MM.1S (cell line): ENCODE measurements at regions not wholly inside any gene's neighbourhood (a gene's known extent, or its start where the extent isn't known, plus 50 kb on each side); places are given as distances from the start of the nearest gene placed in this dataset.

Source experiments
- DNase-seq: peaks from one replicate; pipeline ENCODE4 v3.0.0-alpha.2; 2015
- H2AFZ ChIP-seq: fragments of 300-600 bp; sonication (generic); 2 replicates; pipeline ENCODE4 v1.6.0; 2016; ENCODE audit warnings: antibody characterized with exemption, low read length
- H3F3A ChIP-seq: fragments of 300-600 bp; sonication (generic); 2 replicates; pipeline ENCODE4 v1.6.1; 2016; ENCODE audit warnings: mild to moderate bottlenecking, antibody characterized with exemption, low read length, moderate library complexity, mixed read lengths; ENCODE audit not compliant: insufficient read depth
- H3K27ac ChIP-seq: fragments of 300-600 bp; sonication (generic); 2 replicates; pipeline ENCODE4 v1.5.1; 2016; ENCODE audit warnings: mild to moderate bottlenecking, low read length
- H3K27me3 ChIP-seq: fragments of 300-600 bp; sonication (generic); replicated peaks from 2 replicates; pipeline ENCODE4 v1.6.0; 2016; ENCODE audit warnings: low read length; ENCODE audit not compliant: insufficient read depth
- H3K36me3 ChIP-seq: fragments of 300-600 bp; sonication (generic); replicated peaks from 2 replicates; pipeline ENCODE4 v1.6.1; 2016; ENCODE audit warnings: mild to moderate bottlenecking, low read length, mixed read lengths; ENCODE audit not compliant: insufficient read depth
- H3K4me1 ChIP-seq: fragments of 300-600 bp; sonication (generic); 2 replicates; pipeline ENCODE4 v1.6.1; 2016; ENCODE audit warnings: low read length, mixed read lengths
- H3K4me2 ChIP-seq: fragments of 300-600 bp; sonication (generic); 2 replicates; pipeline ENCODE4 v1.6.0; 2016; ENCODE audit warnings: low read depth, low read length
- H3K4me3 ChIP-seq: fragments of 300-600 bp; sonication (generic); 2 replicates; pipeline ENCODE4 v1.5.1; 2016; ENCODE audit warnings: low read length, mixed read lengths
- H3K79me2 ChIP-seq: fragments of 300-600 bp; sonication (generic); 2 replicates; pipeline ENCODE4 v1.6.1; 2016; ENCODE audit warnings: mixed run types, low read length, mixed read lengths
- H3K9ac ChIP-seq: fragments of 300-600 bp; sonication (generic); 2 replicates; pipeline ENCODE4 v1.6.1; 2016; ENCODE audit warnings: low read length, mixed read lengths
- H3K9me2 ChIP-seq: fragments of 300-600 bp; sonication (generic); replicated peaks from 2 replicates; pipeline ENCODE4 v1.6.1; 2016; ENCODE audit warnings: mild to moderate bottlenecking, low read length, mixed read lengths; ENCODE audit not compliant: insufficient read depth
- H3K9me3 ChIP-seq: fragments of 300-600 bp; sonication (generic); replicated peaks from 2 replicates; pipeline ENCODE4 v1.6.1; 2016; ENCODE audit warnings: mild to moderate bottlenecking, low read length, mixed read lengths; ENCODE audit not compliant: insufficient read depth
- H4K20me1 ChIP-seq: fragments of 300-600 bp; sonication (generic); 2 replicates; pipeline ENCODE4 v1.6.1; 2016; ENCODE audit warnings: mild to moderate bottlenecking, low read length, moderate library complexity, mixed read lengths; ENCODE audit not compliant: insufficient read depth
- EZH2 ChIP-seq: fragments of 300-600 bp; sonication (generic); optimal IDR thresholded peaks from 2 replicates; pipeline ENCODE3; 2017; ENCODE audit warnings: low read depth, mild to moderate bottlenecking, antibody characterized with exemption, low read length, mixed read lengths
- EZH2phosphoT487 ChIP-seq: fragments of 300-600 bp; sonication (generic); IDR thresholded peaks from 2 replicates; pipeline ENCODE4 v1.6.1; 2018; ENCODE audit warnings: antibody characterized with exemption, low read length
- TF ChIP-seq, protein P1 (sequence below): fragments of 300-600 bp; sonication (generic); IDR thresholded peaks from 2 replicates; pipeline ENCODE4 v1.5.1; 2016; ENCODE audit warnings: antibody characterized with exemption, low read length, mixed read lengths

GRCh38 chr7:35991511-35992232, 161.4 kb upstream of the EEPD1 start:
- Histone ChIP-seq H3K9me3 (no peaks in the 10 kb centered on the region), H3K9me2 (no peaks in the 10 kb centered on the region), H3K36me3 (no peaks in the 10 kb centered on the region), H3K9ac (no peak overlapping the region), H3K27me3 (no peaks in the 10 kb centered on the region), H2AFZ (no peak overlapping the region), H3K4me2 (no peak overlapping the region), H3K4me3 (no peak overlapping the region), H3K27ac (no peak overlapping the region), H3F3A (no peaks in the 10 kb centered on the region), H4K20me1 (no peaks in the 10 kb centered on the region), H3K4me1 (no peaks in the 10 kb centered on the region), H3K79me2 (no peaks in the 10 kb centered on the region)
- no peak for DNase-seq
- TF ChIP-seq, protein P1, sequence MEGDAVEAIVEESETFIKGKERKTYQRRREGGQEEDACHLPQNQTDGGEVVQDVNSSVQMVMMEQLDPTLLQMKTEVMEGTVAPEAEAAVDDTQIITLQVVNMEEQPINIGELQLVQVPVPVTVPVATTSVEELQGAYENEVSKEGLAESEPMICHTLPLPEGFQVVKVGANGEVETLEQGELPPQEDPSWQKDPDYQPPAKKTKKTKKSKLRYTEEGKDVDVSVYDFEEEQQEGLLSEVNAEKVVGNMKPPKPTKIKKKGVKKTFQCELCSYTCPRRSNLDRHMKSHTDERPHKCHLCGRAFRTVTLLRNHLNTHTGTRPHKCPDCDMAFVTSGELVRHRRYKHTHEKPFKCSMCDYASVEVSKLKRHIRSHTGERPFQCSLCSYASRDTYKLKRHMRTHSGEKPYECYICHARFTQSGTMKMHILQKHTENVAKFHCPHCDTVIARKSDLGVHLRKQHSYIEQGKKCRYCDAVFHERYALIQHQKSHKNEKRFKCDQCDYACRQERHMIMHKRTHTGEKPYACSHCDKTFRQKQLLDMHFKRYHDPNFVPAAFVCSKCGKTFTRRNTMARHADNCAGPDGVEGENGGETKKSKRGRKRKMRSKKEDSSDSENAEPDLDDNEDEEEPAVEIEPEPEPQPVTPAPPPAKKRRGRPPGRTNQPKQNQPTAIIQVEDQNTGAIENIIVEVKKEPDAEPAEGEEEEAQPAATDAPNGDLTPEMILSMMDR, result no peak
- TF ChIP-seq EZH2phosphoT487 (no peak), EZH2 (no peak)

DNA sequence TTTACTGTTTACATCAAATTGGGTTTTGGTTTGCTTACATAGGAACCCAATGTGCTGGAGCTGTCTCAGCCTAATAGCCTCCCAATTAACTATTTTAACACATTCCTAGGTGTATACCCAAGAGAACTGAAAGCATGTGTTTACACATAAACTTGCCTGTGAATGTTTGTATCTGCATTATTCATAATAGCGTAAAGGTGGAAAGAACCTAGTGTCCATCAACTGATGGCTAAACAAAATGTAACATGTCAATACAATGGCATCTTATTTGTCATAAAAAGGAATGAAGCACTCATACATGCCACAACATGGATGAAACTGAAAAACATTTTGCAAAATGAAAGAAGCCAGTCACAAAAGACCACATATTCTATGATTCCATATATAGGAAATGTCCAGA, 160.6 kb upstream of the EEPD1 start:
- no peak overlapping the region for H3K27ac ChIP-seq
- no peaks in the 10 kb centered on the region for H3K9me2 ChIP-seq
- H4K20me1 ChIP-seq, result no peaks in the 10 kb centered on the region
- H3F3A ChIP-seq, result no peaks in the 10 kb centered on the region
- no peak for DNase-seq
- no peaks in the 10 kb centered on the region for H3K27me3 ChIP-seq
- no peaks in the 10 kb centered on the region for H3K79me2 ChIP-seq
- no peaks in the 10 kb centered on the region for H3K9me3 ChIP-seq
- TF ChIP-seq EZH2phosphoT487, result no peak
- TF ChIP-seq, protein P1, result no peak
- no peak for TF ChIP-seq EZH2
- H3K4me3 ChIP-seq, result no peak overlapping the region
- no peaks in the 10 kb centered on the region for H3K36me3 ChIP-seq
- H2AFZ ChIP-seq, result no peak overlapping the region
- no peak overlapping the region for H3K4me2 ChIP-seq
- H3K9ac ChIP-seq, result no peak overlapping the region
- H3K4me1 ChIP-seq, result no peaks in the 10 kb centered on the region

- DNase-seq, result no peak
- no peak for TF ChIP-seq EZH2
- TF ChIP-seq, protein P1, result no peak
- no peak for TF ChIP-seq EZH2phosphoT487
- no peaks in the 10 kb centered on the region for H4K20me1 ChIP-seq
- H3K9ac ChIP-seq, result no peak overlapping the region
- H3K4me3 ChIP-seq, result no peak overlapping the region
- no peaks in the 10 kb centered on the region for H3K4me1 ChIP-seq
- H3K27me3 ChIP-seq, result no peaks in the 10 kb centered on the region
- no peak overlapping the region for H2AFZ ChIP-seq
- no peaks in the 10 kb centered on the region for H3F3A ChIP-seq
- H3K9me2 ChIP-seq, result no peaks in the 10 kb centered on the region
- no peaks in the 10 kb centered on the region for H3K9me3 ChIP-seq
- no peak overlapping the region for H3K27ac ChIP-seq
- H3K79me2 ChIP-seq, result no peaks in the 10 kb centered on the region
- no peaks in the 10 kb centered on the region for H3K36me3 ChIP-seq
- no peak overlapping the region for H3K4me2 ChIP-seq
Observed at GRCh38 chr7:35993113-35993512, 159.9 kb upstream of the EEPD1 start.
